IPS-18c (cell line): ENCODE measurements at regions not wholly inside any gene's neighbourhood (a gene's known extent, or its start where the extent isn't known, plus 50 kb on each side); places are given as distances from the start of the nearest gene placed in this dataset.

ENCODE experiments used
- H3K4me3 ChIP-seq: 2 replicates; pipeline ENCODE4 v1.7.0; 2013; ENCODE audit warnings: low read depth, mild to moderate bottlenecking, low read length, moderate library complexity; ENCODE audit not compliant: insufficient read depth
- H3K9me3 ChIP-seq: one replicate; pipeline ENCODE4 v1.6.1; 2013; ENCODE audit warnings: mild to moderate bottlenecking, low read length, moderate library complexity; ENCODE audit not compliant: control insufficient read depth, insufficient read depth

- H3K9me3 ChIP-seq, result no peaks in the 10 kb centered on the region
- H3K4me3 ChIP-seq, result no peak overlapping the region
Observed at GRCh38 chr3:117809186-117810081, 1099.9 kb downstream of the TUSC7 start.

- no peaks in the 10 kb centered on the region for H3K9me3 ChIP-seq
- H3K4me3 ChIP-seq, result no peak overlapping the region
Observed at GRCh38 chr3:117811786-117812185, 1102.2 kb downstream of the TUSC7 start.

GRCh38 chr3:117814975-117815374, 1105.4 kb downstream of the TUSC7 start:
- no peaks in the 10 kb centered on the region for H3K9me3 ChIP-seq
- no peak overlapping the region for H3K4me3 ChIP-seq

- Histone ChIP-seq H3K9me3 (no peaks in the 10 kb centered on the region), H3K4me3 (no peak overlapping the region)
Observed at GRCh38 chr3:117817103-117817502, 1107.5 kb downstream of the TUSC7 start.

GRCh38 chr3:117818592-117818991, 1109.0 kb downstream of the TUSC7 start:
- Histone ChIP-seq H3K4me3 (no peak overlapping the region), H3K9me3 (no peaks in the 10 kb centered on the region)

GRCh38 chr3:117820658-117821299, 1111.2 kb downstream of the TUSC7 start:
- Histone ChIP-seq H3K4me3 (no peak overlapping the region), H3K9me3 (no peaks in the 10 kb centered on the region)

GRCh38 chr3:117822416-117822815, 1112.8 kb downstream of the TUSC7 start:
- no peaks in the 10 kb centered on the region for H3K9me3 ChIP-seq
- no peak overlapping the region for H3K4me3 ChIP-seq

GRCh38 chr3:117836296-117836695, 1126.7 kb downstream of the TUSC7 start:
- Histone ChIP-seq H3K9me3 (no peaks in the 10 kb centered on the region), H3K4me3 (no peak overlapping the region)

GRCh38 chr3:117837391-117837790, 1127.8 kb downstream of the TUSC7 start:
- Histone ChIP-seq H3K9me3 (no peaks in the 10 kb centered on the region), H3K4me3 (no peak overlapping the region)

- H3K4me3 ChIP-seq, result no peak overlapping the region
- no peaks in the 10 kb centered on the region for H3K9me3 ChIP-seq
Observed at GRCh38 chr3:117842086-117842485, 1132.5 kb downstream of the TUSC7 start.

- Histone ChIP-seq H3K4me3 (no peak overlapping the region), H3K9me3 (no peaks in the 10 kb centered on the region)
Observed at GRCh38 chr3:117843356-117843755, 1133.8 kb downstream of the TUSC7 start.

GRCh38 chr3:117844676-117845075, 1135.1 kb downstream of the TUSC7 start:
- H3K9me3 ChIP-seq, result no peaks in the 10 kb centered on the region
- H3K4me3 ChIP-seq, result no peak overlapping the region

- Histone ChIP-seq H3K9me3 (no peaks in the 10 kb centered on the region), H3K4me3 (no peak overlapping the region)
Observed at GRCh38 chr3:117846238-117846637, 1136.7 kb downstream of the TUSC7 start.

GRCh38 chr3:117848606-117849005, 1139.0 kb downstream of the TUSC7 start:
- H3K4me3 ChIP-seq, result no peak overlapping the region
- H3K9me3 ChIP-seq, result no peaks in the 10 kb centered on the region

GRCh38 chr3:117853923-117854668, 1144.5 kb downstream of the TUSC7 start:
- Histone ChIP-seq H3K9me3 (no peaks in the 10 kb centered on the region), H3K4me3 (no peak overlapping the region)

- no peak overlapping the region for H3K4me3 ChIP-seq
- no peaks in the 10 kb centered on the region for H3K9me3 ChIP-seq
Observed at GRCh38 chr3:117856354-117856753, 1146.8 kb downstream of the TUSC7 start.

- Histone ChIP-seq H3K9me3 (no peaks in the 10 kb centered on the region), H3K4me3 (no peak overlapping the region)
Observed at GRCh38 chr3:117863146-117863545, 1153.6 kb downstream of the TUSC7 start.

- Histone ChIP-seq H3K4me3 (no peak overlapping the region), H3K9me3 (no peaks in the 10 kb centered on the region)
Observed at GRCh38 chr3:117865338-117865737, 1155.8 kb downstream of the TUSC7 start.
